Subcutaneous abdominal adipose tissue (tissue), 5 donors: ENCODE measurements at regions not wholly inside any gene's neighbourhood (a gene's known extent, or its start where the extent isn't known, plus 50 kb on each side); places are given as distances from the start of the nearest gene placed in this dataset.

ENCODE experiments used
- H3K27ac ChIP-seq: one replicate; pipeline ENCODE4 v1.7.0; 2013; ENCODE audit warnings: low read depth, mild to moderate bottlenecking, inconsistent platforms, low read length, moderate library complexity
- H3K27me3 ChIP-seq, 5 donors: one replicate each; pipeline ENCODE4 v1.7.0; 2013; ENCODE audit warnings: low read length in 5 of 5, inconsistent platforms in 1 of 5; ENCODE audit not compliant: control insufficient read depth in 5 of 5, insufficient read depth in 4 of 5
- H3K36me3 ChIP-seq, 5 donors: one replicate each; pipeline ENCODE4 v1.7.0; 2013; ENCODE audit warnings: low read length in 5 of 5; ENCODE audit not compliant: control insufficient read depth in 5 of 5, insufficient read depth in 5 of 5
- H3K4me1 ChIP-seq, 5 donors: one replicate each; pipeline ENCODE4 v1.7.0; 2013; ENCODE audit warnings: low read length in 5 of 5, mild to moderate bottlenecking in 3 of 5, moderate library complexity in 1 of 5; ENCODE audit not compliant: control insufficient read depth in 5 of 5, insufficient read depth in 5 of 5
- H3K4me3 ChIP-seq, 5 donors: one replicate each; pipeline ENCODE4 v1.7.0; 2013; ENCODE audit warnings: low read length in 5 of 5, low read depth in 1 of 5
- H3K9ac ChIP-seq, 5 donors: one replicate each; pipeline ENCODE4 v1.7.0; 2013; ENCODE audit warnings: low read length in 5 of 5, mild to moderate bottlenecking in 4 of 5, moderate library complexity in 3 of 5
- H3K9me3 ChIP-seq, 5 donors: one replicate each; pipeline ENCODE4 v1.7.0; 2013; ENCODE audit warnings: low read length in 5 of 5; ENCODE audit not compliant: control insufficient read depth in 5 of 5
- donor health status: healthy.
- donor health status: healthy.
- donor health status: healthy.
- donor health status: healthy.
- donor health status: healthy.

- Histone ChIP-seq H3K27ac (no peak overlapping the region), H3K36me3 (peaks cover 0 to 2% (median 0%) of the 10 kb centered on the region in 5 donors), H3K4me1 (peaks cover 3 to 13% (median 9%) of the 10 kb centered on the region in 5 donors), H3K9ac (no peak overlapping the region), H3K9me3 (peaks cover 0 to 7% (median 3%) of the 10 kb centered on the region in 5 donors), H3K27me3 (peaks cover 0 to 2% (median 0%) of the 10 kb centered on the region in 5 donors), H3K4me3 (no peak overlapping the region)
Measured at GRCh38 chr12:31868965-31869364, 90.2 kb upstream of the RESF1 start.

- peaks cover 3 to 13% (median 9%) of the 10 kb centered on the region in 5 donors for H3K4me1 ChIP-seq
- H3K9ac ChIP-seq, result no peak overlapping the region
- H3K36me3 ChIP-seq, result no peaks in the 10 kb centered on the region
- no peak overlapping the region for H3K4me3 ChIP-seq
- peaks cover 0 to 2% (median 0%) of the 10 kb centered on the region in 5 donors for H3K27me3 ChIP-seq
- H3K9me3 ChIP-seq, result no peaks in the 10 kb centered on the region
- no peak overlapping the region for H3K27ac ChIP-seq
Measured at GRCh38 chr12:31867292-31867691, 91.9 kb upstream of the RESF1 start.

DNA sequence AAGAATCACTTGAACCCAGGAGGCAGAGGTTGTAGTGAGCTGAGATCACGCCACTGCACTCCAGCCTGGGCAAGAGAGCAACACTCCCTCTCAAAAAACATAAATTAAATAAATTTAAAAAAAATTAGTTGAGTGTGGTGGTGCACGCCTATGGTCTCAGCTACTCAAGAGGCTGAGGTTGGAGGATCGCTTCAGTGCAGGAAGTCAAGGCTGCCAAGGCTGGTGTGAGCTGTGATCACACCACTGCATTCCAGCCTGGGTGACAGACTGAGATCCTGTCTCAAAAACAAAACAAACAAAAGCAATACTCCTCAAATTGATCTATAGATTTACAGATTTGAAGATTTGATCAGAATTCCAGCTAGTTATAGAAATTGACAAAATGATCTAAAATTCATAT, 92.7 kb upstream of the RESF1 start:
- Histone ChIP-seq H3K36me3 (no peaks in the 10 kb centered on the region), H3K9ac (no peak overlapping the region), H3K27ac (no peak overlapping the region), H3K27me3 (peaks cover 0 to 2% (median 0%) of the 10 kb centered on the region in 5 donors), H3K4me3 (no peak overlapping the region), H3K4me1 (peaks cover 3 to 13% (median 9%) of the 10 kb centered on the region in 5 donors), H3K9me3 (no peaks in the 10 kb centered on the region)

- Histone ChIP-seq H3K27ac (no peak overlapping the region), H3K9me3 (no peaks in the 10 kb centered on the region), H3K27me3 (no peaks in the 10 kb centered on the region), H3K4me1 (peaks cover 0 to 11% (median 9%) of the 10 kb centered on the region in 5 donors), H3K9ac (no peak overlapping the region), H3K4me3 (no peak overlapping the region), H3K36me3 (no peaks in the 10 kb centered on the region)
Measured at GRCh38 chr12:31865023-31865422, 94.2 kb upstream of the RESF1 start.

GRCh38 chr12:31861360-31861759, 97.9 kb upstream of the RESF1 start:
- H3K4me3 ChIP-seq, result no peak overlapping the region
- no peak overlapping the region for H3K27ac ChIP-seq
- no peaks in the 10 kb centered on the region for H3K27me3 ChIP-seq
- H3K36me3 ChIP-seq, result no peaks in the 10 kb centered on the region
- no peaks in the 10 kb centered on the region for H3K4me1 ChIP-seq
- H3K9me3 ChIP-seq, result peaks cover 0 to 2% (median 0%) of the 10 kb centered on the region in 5 donors
- no peak overlapping the region for H3K9ac ChIP-seq

- no peak overlapping the region for H3K27ac ChIP-seq
- no peaks in the 10 kb centered on the region for H3K36me3 ChIP-seq
- H3K4me1 ChIP-seq, result no peaks in the 10 kb centered on the region
- no peak overlapping the region for H3K9ac ChIP-seq
- peaks cover 0 to 2% (median 0%) of the 10 kb centered on the region in 5 donors for H3K9me3 ChIP-seq
- no peaks in the 10 kb centered on the region for H3K27me3 ChIP-seq
- H3K4me3 ChIP-seq, result no peak overlapping the region
Measured at GRCh38 chr12:31860401-31860800, 98.8 kb upstream of the RESF1 start.

DNA sequence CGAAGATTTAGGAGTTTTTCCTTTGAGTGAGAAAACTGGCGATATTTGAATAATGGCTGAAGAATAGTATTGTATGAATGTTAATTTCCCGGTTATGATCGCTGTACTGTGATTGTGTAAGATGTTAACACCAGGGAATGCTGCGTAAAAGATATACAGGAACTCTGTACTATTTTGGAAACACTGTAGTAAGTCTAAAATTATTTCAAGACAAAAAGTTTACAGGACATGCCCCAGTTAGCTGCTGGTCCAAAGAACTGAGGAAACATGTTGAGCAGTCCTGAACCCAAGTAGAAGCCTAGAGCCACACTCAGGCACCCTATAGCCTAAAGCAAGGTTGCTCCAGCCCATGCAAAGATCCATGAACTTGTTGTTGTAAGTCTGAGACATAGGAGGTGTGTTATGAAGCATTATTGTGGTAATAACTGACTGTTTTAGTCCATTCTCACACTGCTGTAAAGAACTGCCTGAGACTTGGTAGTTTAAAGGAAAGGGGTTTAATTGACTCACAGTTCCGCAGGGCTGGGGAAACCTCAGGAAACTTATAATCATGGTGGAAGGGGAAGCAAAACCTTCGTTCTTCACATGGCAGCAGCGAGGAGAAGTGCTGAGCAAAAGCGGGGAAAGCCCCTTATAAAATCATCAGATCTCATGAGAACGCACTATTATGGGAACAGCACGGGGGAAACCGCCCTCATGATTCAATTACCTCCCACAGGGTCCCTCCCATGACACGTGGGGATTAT, 99.8 kb upstream of the RESF1 start:
- H3K27me3 ChIP-seq, result no peaks in the 10 kb centered on the region
- H3K36me3 ChIP-seq, result no peaks in the 10 kb centered on the region
- H3K9me3 ChIP-seq, result peaks cover 0 to 2% (median 0%) of the 10 kb centered on the region in 5 donors
- no peak overlapping the region for H3K9ac ChIP-seq
- no peak overlapping the region for H3K4me3 ChIP-seq
- H3K4me1 ChIP-seq, result peaks cover 0 to 8% (median 0%) of the 10 kb centered on the region in 5 donors
- no peak overlapping the region for H3K27ac ChIP-seq

GRCh38 chr12:31855427-31855826, 103.8 kb upstream of the RESF1 start:
- no peaks in the 10 kb centered on the region for H3K36me3 ChIP-seq
- H3K4me3 ChIP-seq, result no peak overlapping the region
- peaks cover 0 to 10% (median 4%) of the 10 kb centered on the region in 5 donors for H3K9me3 ChIP-seq
- no peak overlapping the region for H3K9ac ChIP-seq
- H3K27me3 ChIP-seq, result no peaks in the 10 kb centered on the region
- peaks cover 0 to 17% (median 0%) of the 10 kb centered on the region in 5 donors for H3K4me1 ChIP-seq
- no peak overlapping the region for H3K27ac ChIP-seq

DNA sequence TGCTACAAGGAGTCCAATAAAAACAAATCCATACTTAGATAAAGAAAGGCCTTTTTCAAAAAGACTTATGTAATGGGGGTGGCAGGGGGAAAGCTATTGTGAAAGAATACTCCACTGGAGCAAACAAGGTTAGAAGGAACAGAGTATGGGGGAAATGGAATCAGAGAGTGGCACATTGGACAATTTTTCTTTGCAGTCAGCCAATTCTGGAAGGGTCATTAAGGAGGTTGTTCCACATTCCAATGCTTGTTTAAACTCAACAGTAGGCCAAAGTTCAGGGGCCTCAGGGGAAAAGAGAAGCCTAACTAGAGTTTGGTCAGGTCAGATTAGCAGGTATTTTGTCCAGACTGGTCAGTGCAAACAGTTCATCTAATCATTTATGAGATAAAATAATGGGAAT, 105.2 kb upstream of the RESF1 start:
- Histone ChIP-seq H3K27ac (peak overlapping the region; percentile 22), H3K36me3 (no peaks in the 10 kb centered on the region), H3K4me3 (no peak overlapping the region), H3K9me3 (peaks cover 3 to 16% (median 10%) of the 10 kb centered on the region in 5 donors), H3K4me1 (peaks cover 0 to 17% (median 0%) of the 10 kb centered on the region in 5 donors), H3K9ac (no peak overlapping the region), H3K27me3 (no peaks in the 10 kb centered on the region)

GRCh38 chr12:31853520-31853919, 105.7 kb upstream of the RESF1 start:
- Histone ChIP-seq H3K27ac (peak overlapping the region; percentile 30), H3K4me3 (no peak overlapping the region)

More at GRCh38 chr12:31853520-31853919, 105.7 kb upstream of the RESF1 start:
- peaks cover 0 to 17% (median 0%) of the 10 kb centered on the region in 5 donors for H3K4me1 ChIP-seq
- no peaks in the 10 kb centered on the region for H3K27me3 ChIP-seq
- no peaks in the 10 kb centered on the region for H3K36me3 ChIP-seq
- H3K9me3 ChIP-seq, result peaks cover 4 to 21% (median 15%) of the 10 kb centered on the region in 5 donors
- H3K9ac ChIP-seq, result no peak overlapping the region
